ENCODE measurements at regions not wholly inside any gene's neighbourhood (a gene's known extent, or its start where the extent isn't known, plus 50 kb on each side); places are given as distances from the start of the nearest gene placed in this dataset.
"Not testable (repeated sequence)": the region's sequence is repeated elsewhere in the genome, so short reads cannot be mapped to it uniquely, and the experiment has no call there.

- TF ChIP-seq CTCF (IDR thresholded peaks at IDR 0.05); POLR2A (IDR thresholded peaks at IDR 0.05); EP300 (IDR thresholded peaks at IDR 0.05; ENCODE audit: low read depth): not testable (repeated sequence)
Observed at GRCh38 chr1:149279512-149279911, 176.2 kb upstream of the NBPF9 start.
